Gastrocnemius medialis (tissue), 4 donors: ENCODE measurements at regions not wholly inside any gene's neighbourhood (a gene's known extent, or its start where the extent isn't known, plus 50 kb on each side); places are given as distances from the start of the nearest gene placed in this dataset.

Experiments used
- CTCF ChIP-seq, 5 experiments: fragments of 450-650 bp in 3 of 5; fragments of 200-600 bp in 2 of 5; sonication (generic) in 2 of 5; IDR thresholded peaks in 4 of 5; conservative IDR thresholded peaks in 1 of 5; 1 replicate in 4 of 5; 2 replicates in 1 of 5; pipeline ENCODE4 v1.5.1; 2016 to 2019; ENCODE audit warnings: antibody characterized with exemption in 5 of 5, mild to moderate bottlenecking in 3 of 5, moderate library complexity in 3 of 5
- POLR2A ChIP-seq, 2 donors: fragments of 450-650 bp; IDR thresholded peaks; one replicate each; pipeline ENCODE4 v1.6.1; 2017; ENCODE audit warnings: antibody characterized with exemption in 2 of 2, mild to moderate bottlenecking in 2 of 2, moderate library complexity in 2 of 2

- TF ChIP-seq CTCF (IDR thresholded peaks at IDR 0.05 in 4 of 5, conservative IDR thresholded peaks at IDR 0.05 in 1 of 5) = no peak
- no peak for TF ChIP-seq POLR2A (IDR thresholded peaks at IDR 0.05)
Observed at GRCh38 chr2:239523147-239523953, 122.5 kb upstream of the HDAC4 start.
